ENCODE measurements at regions not wholly inside any gene's neighbourhood (a gene's known extent, or its start where the extent isn't known, plus 50 kb on each side); places are given as distances from the start of the nearest gene placed in this dataset.

- 2 to 3% methylated on average over 77 of the region's 77 CpGs for WGBS, 2 experiments
- Histone ChIP-seq H3K27ac (ENCODE audit: insufficient read depth, low read depth, low read length, poor library complexity, severe bottlenecking) (no peak overlapping the region), H3K4me3 (ENCODE audit: insufficient read depth, low read depth, low read length) (peak overlapping the region; percentile 31), H3K27me3 (ENCODE audit: control insufficient read depth, insufficient read depth, low read length, poor library complexity, severe bottlenecking) (peaks cover 92% of the 10 kb centered on the region), H3K36me3 (ENCODE audit: control insufficient read depth, insufficient read depth, low read length) (no peaks in the 10 kb centered on the region), H3K4me1 (ENCODE audit: control insufficient read depth, insufficient read depth, low read length) (peaks cover 28% of the 10 kb centered on the region), H3K9me3 (ENCODE audit: control insufficient read depth, low read length) (no peaks in the 10 kb centered on the region)
Observed at GRCh38 chr5:73303148-73304079, 130.4 kb downstream of the TMEM174 start.

- Histone ChIP-seq H3K4me1 (ENCODE audit: control insufficient read depth, insufficient read depth, low read length) (peaks cover 34% of the 10 kb centered on the region), H3K4me3 (ENCODE audit: insufficient read depth, low read depth, low read length) (no peak overlapping the region), H3K9me3 (ENCODE audit: control insufficient read depth, low read length) (no peaks in the 10 kb centered on the region), H3K27me3 (ENCODE audit: control insufficient read depth, insufficient read depth, low read length, poor library complexity, severe bottlenecking) (peaks cover 99% of the 10 kb centered on the region), H3K36me3 (ENCODE audit: control insufficient read depth, insufficient read depth, low read length) (no peaks in the 10 kb centered on the region), H3K27ac (ENCODE audit: insufficient read depth, low read depth, low read length, poor library complexity, severe bottlenecking) (no peak overlapping the region)
- WGBS, 2 experiments, result 19 to 26% methylated on average over 8 of the region's 9 CpGs
Observed at GRCh38 chr5:73302797-73303147, 129.8 kb downstream of the TMEM174 start.

- no peaks in the 10 kb centered on the region for H3K9me3 ChIP-seq (ENCODE audit: control insufficient read depth, low read length)
- H3K36me3 ChIP-seq (ENCODE audit: control insufficient read depth, insufficient read depth, low read length), result no peaks in the 10 kb centered on the region
- H3K4me3 ChIP-seq (ENCODE audit: insufficient read depth, low read depth, low read length), result no peak overlapping the region
- peaks cover 100% of the 10 kb centered on the region for H3K27me3 ChIP-seq (ENCODE audit: control insufficient read depth, insufficient read depth, low read length, poor library complexity, severe bottlenecking)
- H3K27ac ChIP-seq (ENCODE audit: insufficient read depth, low read depth, low read length, poor library complexity, severe bottlenecking), result no peak overlapping the region
- H3K4me1 ChIP-seq (ENCODE audit: control insufficient read depth, insufficient read depth, low read length), result peaks cover 34% of the 10 kb centered on the region
- 15 to 27% methylated on average over 22 of the region's 22 CpGs for WGBS, 2 experiments
Observed at GRCh38 chr5:73301208-73301901, 128.4 kb downstream of the TMEM174 start.

GRCh38 chr5:73300337-73301207 is 127.6 kb downstream of the TMEM174 start:
- H3K4me3 ChIP-seq (ENCODE audit: insufficient read depth, low read depth, low read length), result no peak overlapping the region
- H3K36me3 ChIP-seq (ENCODE audit: control insufficient read depth, insufficient read depth, low read length), result no peaks in the 10 kb centered on the region
- peaks cover 100% of the 10 kb centered on the region for H3K27me3 ChIP-seq (ENCODE audit: control insufficient read depth, insufficient read depth, low read length, poor library complexity, severe bottlenecking)
- no peak overlapping the region for H3K27ac ChIP-seq (ENCODE audit: insufficient read depth, low read depth, low read length, poor library complexity, severe bottlenecking)
- H3K4me1 ChIP-seq (ENCODE audit: control insufficient read depth, insufficient read depth, low read length), result peaks cover 34% of the 10 kb centered on the region
- no peaks in the 10 kb centered on the region for H3K9me3 ChIP-seq (ENCODE audit: control insufficient read depth, low read length)
- 7 to 8% methylated on average over 31 to 33 of the region's 37 CpGs for WGBS, 2 experiments

- no peak overlapping the region for H3K27ac ChIP-seq (ENCODE audit: insufficient read depth, low read depth, low read length, poor library complexity, severe bottlenecking)
Observed at GRCh38 chr5:73299665-73300336, 126.8 kb downstream of the TMEM174 start.

GRCh38 chr5:73298772-73299630 is 126.0 kb downstream of the TMEM174 start:
- peaks cover 92% of the 10 kb centered on the region for H3K27me3 ChIP-seq (ENCODE audit: control insufficient read depth, insufficient read depth, low read length, poor library complexity, severe bottlenecking)
- 1% methylated on average over 66 of the region's 66 CpGs for WGBS, 2 experiments
- no peaks in the 10 kb centered on the region for H3K36me3 ChIP-seq (ENCODE audit: control insufficient read depth, insufficient read depth, low read length)
- H3K9me3 ChIP-seq (ENCODE audit: control insufficient read depth, low read length), result no peaks in the 10 kb centered on the region
- H3K4me1 ChIP-seq (ENCODE audit: control insufficient read depth, insufficient read depth, low read length), result peaks cover 34% of the 10 kb centered on the region
- peak overlapping the region; percentile 8 for H3K4me3 ChIP-seq (ENCODE audit: insufficient read depth, low read depth, low read length)
- no peak overlapping the region for H3K27ac ChIP-seq (ENCODE audit: insufficient read depth, low read depth, low read length, poor library complexity, severe bottlenecking)

More at GRCh38 chr5:73299665-73300336, 126.8 kb downstream of the TMEM174 start:
- Histone ChIP-seq H3K4me3 (ENCODE audit: insufficient read depth, low read depth, low read length) (no peak overlapping the region), H3K9me3 (ENCODE audit: control insufficient read depth, low read length) (no peaks in the 10 kb centered on the region), H3K27me3 (ENCODE audit: control insufficient read depth, insufficient read depth, low read length, poor library complexity, severe bottlenecking) (peaks cover 100% of the 10 kb centered on the region), H3K4me1 (ENCODE audit: control insufficient read depth, insufficient read depth, low read length) (peaks cover 34% of the 10 kb centered on the region), H3K36me3 (ENCODE audit: control insufficient read depth, insufficient read depth, low read length) (no peaks in the 10 kb centered on the region)
- 0% methylated on average over 31 to 34 of the region's 35 CpGs for WGBS, 2 experiments

- Histone ChIP-seq H3K27ac (ENCODE audit: insufficient read depth, low read depth, low read length, poor library complexity, severe bottlenecking) (no peak overlapping the region), H3K4me1 (ENCODE audit: control insufficient read depth, insufficient read depth, low read length) (peaks cover 28% of the 10 kb centered on the region), H3K36me3 (ENCODE audit: control insufficient read depth, insufficient read depth, low read length) (no peaks in the 10 kb centered on the region), H3K27me3 (ENCODE audit: control insufficient read depth, insufficient read depth, low read length, poor library complexity, severe bottlenecking) (peaks cover 87% of the 10 kb centered on the region), H3K9me3 (ENCODE audit: control insufficient read depth, low read length) (no peaks in the 10 kb centered on the region), H3K4me3 (ENCODE audit: insufficient read depth, low read depth, low read length) (peak overlapping the region; percentile 8)
- WGBS, 2 experiments, result 1 to 2% methylated on average over 50 of the region's 50 CpGs
Observed at GRCh38 chr5:73298251-73298771, 125.3 kb downstream of the TMEM174 start.

- Histone ChIP-seq H3K4me1 (ENCODE audit: control insufficient read depth, insufficient read depth, low read length) (peaks cover 27% of the 10 kb centered on the region), H3K36me3 (ENCODE audit: control insufficient read depth, insufficient read depth, low read length) (no peaks in the 10 kb centered on the region), H3K9me3 (ENCODE audit: control insufficient read depth, low read length) (no peaks in the 10 kb centered on the region), H3K4me3 (ENCODE audit: insufficient read depth, low read depth, low read length) (no peak overlapping the region), H3K27ac (ENCODE audit: insufficient read depth, low read depth, low read length, poor library complexity, severe bottlenecking) (no peak overlapping the region), H3K27me3 (ENCODE audit: control insufficient read depth, insufficient read depth, low read length, poor library complexity, severe bottlenecking) (peaks cover 82% of the 10 kb centered on the region)
- 45 to 48% methylated on average over 5 of the region's 5 CpGs for WGBS, 2 experiments
Observed at GRCh38 chr5:73297430-73297829, 124.4 kb downstream of the TMEM174 start.

- H3K27me3 ChIP-seq (ENCODE audit: control insufficient read depth, insufficient read depth, low read length, poor library complexity, severe bottlenecking), result peaks cover 79% of the 10 kb centered on the region
- no peaks in the 10 kb centered on the region for H3K9me3 ChIP-seq (ENCODE audit: control insufficient read depth, low read length)
- 80 to 84% methylated on average over 4 of the region's 4 CpGs for WGBS, 2 experiments
- H3K36me3 ChIP-seq (ENCODE audit: control insufficient read depth, insufficient read depth, low read length), result no peaks in the 10 kb centered on the region
- no peak overlapping the region for H3K27ac ChIP-seq (ENCODE audit: insufficient read depth, low read depth, low read length, poor library complexity, severe bottlenecking)
- no peak overlapping the region for H3K4me3 ChIP-seq (ENCODE audit: insufficient read depth, low read depth, low read length)
- peaks cover 27% of the 10 kb centered on the region for H3K4me1 ChIP-seq (ENCODE audit: control insufficient read depth, insufficient read depth, low read length)
Observed at GRCh38 chr5:73296772-73297171, 123.8 kb downstream of the TMEM174 start.

Data from ectodermal cell (in vitro differentiated cells).